Osteocyte (in vitro differentiated cells): ENCODE measurements at regions not wholly inside any gene's neighbourhood (a gene's known extent, or its start where the extent isn't known, plus 50 kb on each side); places are given as distances from the start of the nearest gene placed in this dataset.

Experiments
- DNase-seq: peaks from one replicate; pipeline ENCODE4 v3.0.0; 2021; ENCODE audit warnings: mixed read lengths; ENCODE audit not compliant: unreplicated experiment; ENCODE audit errors: extremely low spot score
- H3K27ac Mint-ChIP-seq: one replicate; pipeline ENCODE4 v1.8.0; 2021; ENCODE audit warnings: mild to moderate bottlenecking, mixed read lengths; ENCODE audit not compliant: unreplicated experiment
- H3K27me3 Mint-ChIP-seq: one replicate; pipeline ENCODE4 v1.8.0; 2021; ENCODE audit warnings: mixed read lengths; ENCODE audit not compliant: unreplicated experiment
- H3K36me3 Mint-ChIP-seq: one replicate; pipeline ENCODE4 v1.8.0; 2021; ENCODE audit warnings: mixed read lengths; ENCODE audit not compliant: unreplicated experiment
- H3K4me1 Mint-ChIP-seq: one replicate; pipeline ENCODE4 v1.8.0; 2021; ENCODE audit warnings: mixed read lengths; ENCODE audit not compliant: unreplicated experiment
- H3K4me3 Mint-ChIP-seq: one replicate; pipeline ENCODE4 v1.8.0; 2021; ENCODE audit warnings: mild to moderate bottlenecking, moderate library complexity, mixed read lengths; ENCODE audit not compliant: unreplicated experiment
- H3K9me3 Mint-ChIP-seq: one replicate; pipeline ENCODE4 v1.8.0; 2021; ENCODE audit warnings: mixed read lengths; ENCODE audit not compliant: unreplicated experiment
- CTCF ChIP-seq: fragments of 200-600 bp; sonication (generic); IDR thresholded peaks from 2 replicates; pipeline ENCODE4 v1.5.0; 2021; ENCODE audit warnings: antibody characterized with exemption, mild to moderate bottlenecking, moderate library complexity

- Mint-ChIP-seq H3K36me3 (no peaks in the 10 kb centered on the region), H3K4me3 (no peak overlapping the region), H3K9me3 (peaks cover 30% of the 10 kb centered on the region), H3K4me1 (no peaks in the 10 kb centered on the region), H3K27ac (no peak overlapping the region), H3K27me3 (no peaks in the 10 kb centered on the region)
- DNase-seq: peak; percentile 63
- no peak for TF ChIP-seq CTCF
Observed at GRCh38 chr17:22511431-22511830, 819.1 kb downstream of the KCNJ18 start.

- Mint-ChIP-seq H3K27me3 (no peaks in the 10 kb centered on the region), H3K9me3 (peaks cover 34% of the 10 kb centered on the region), H3K4me1 (no peaks in the 10 kb centered on the region), H3K27ac (no peak overlapping the region), H3K36me3 (no peaks in the 10 kb centered on the region), H3K4me3 (no peak overlapping the region)
- no peak for TF ChIP-seq CTCF
- peak; percentile 51 for DNase-seq
Observed at GRCh38 chr17:22512057-22512456, 819.7 kb downstream of the KCNJ18 start.

GRCh38 chr17:22512506-22512905 is 820.2 kb downstream of the KCNJ18 start:
- Mint-ChIP-seq H3K27me3 (no peaks in the 10 kb centered on the region), H3K36me3 (no peaks in the 10 kb centered on the region), H3K9me3 (peaks cover 36% of the 10 kb centered on the region), H3K4me3 (no peak overlapping the region), H3K4me1 (no peaks in the 10 kb centered on the region), H3K27ac (no peak overlapping the region)
- DNase-seq: peak; percentile 83
- TF ChIP-seq CTCF: no peak

- peak; percentile 82 for DNase-seq
- TF ChIP-seq CTCF: no peak
- no peak overlapping the region for H3K4me3 Mint-ChIP-seq
- H3K27me3 Mint-ChIP-seq: no peaks in the 10 kb centered on the region
- H3K36me3 Mint-ChIP-seq: no peaks in the 10 kb centered on the region
- no peak overlapping the region for H3K27ac Mint-ChIP-seq
- H3K9me3 Mint-ChIP-seq: peaks cover 41% of the 10 kb centered on the region
- H3K4me1 Mint-ChIP-seq: no peaks in the 10 kb centered on the region
Observed at GRCh38 chr17:22512997-22513538, 820.7 kb downstream of the KCNJ18 start.

- H3K9me3 Mint-ChIP-seq: peaks cover 38% of the 10 kb centered on the region
- no peaks in the 10 kb centered on the region for H3K27me3 Mint-ChIP-seq
- H3K4me1 Mint-ChIP-seq: no peaks in the 10 kb centered on the region
- H3K27ac Mint-ChIP-seq: no peak overlapping the region
- no peak overlapping the region for H3K4me3 Mint-ChIP-seq
- no peak for TF ChIP-seq CTCF
- H3K36me3 Mint-ChIP-seq: no peaks in the 10 kb centered on the region
- peak; percentile 79 for DNase-seq
Observed at GRCh38 chr17:22514315-22514714, 822.0 kb downstream of the KCNJ18 start.
